ENCODE measurements at regions not wholly inside any gene's neighbourhood (a gene's known extent, or its start where the extent isn't known, plus 50 kb on each side); places are given as distances from the start of the nearest gene placed in this dataset.

- TF ChIP-seq CTCF (conservative IDR thresholded peaks at IDR 0.05): no peak
- no peak for TF ChIP-seq ZFX (IDR thresholded peaks at IDR 0.05)
- no peak overlapping the region for H3K27ac ChIP-seq
Observed at GRCh38 chr14:103186909-103187586, 63.8 kb downstream of the TNFAIP2 start.

- H3K27ac ChIP-seq: no peak overlapping the region
- TF ChIP-seq ZFX (IDR thresholded peaks at IDR 0.05) (no peak), CTCF (conservative IDR thresholded peaks at IDR 0.05) (no peak)
Observed at GRCh38 chr14:103187911-103188310, 64.7 kb downstream of the TNFAIP2 start.

GRCh38 chr14:103188810-103189480 is 65.7 kb downstream of the TNFAIP2 start:
- H3K27ac ChIP-seq: no peak overlapping the region

GRCh38 chr14:103189481-103190470 is 66.5 kb downstream of the TNFAIP2 start:
- no peak overlapping the region for H3K27ac ChIP-seq
- TF ChIP-seq ZFX (IDR thresholded peaks at IDR 0.05) (no peak), CTCF (conservative IDR thresholded peaks at IDR 0.05) (no peak)

More at GRCh38 chr14:103188810-103189480, 65.7 kb downstream of the TNFAIP2 start:
- TF ChIP-seq CTCF (conservative IDR thresholded peaks at IDR 0.05) (no peak; the same call in 1 of the 2 replicates), ZFX (IDR thresholded peaks at IDR 0.05) (no peak)

- no peak overlapping the region for H3K27ac ChIP-seq
- TF ChIP-seq CTCF (conservative IDR thresholded peaks at IDR 0.05) (no peak), ZFX (IDR thresholded peaks at IDR 0.05) (no peak)
Observed at GRCh38 chr14:103190741-103191140, 67.5 kb downstream of the TNFAIP2 start.

GRCh38 chr14:103191844-103192243 is 68.6 kb downstream of the TNFAIP2 start:
- TF ChIP-seq ZFX (IDR thresholded peaks at IDR 0.05) (no peak), CTCF (conservative IDR thresholded peaks at IDR 0.05) (no peak)
- no peak overlapping the region for H3K27ac ChIP-seq
